HG03039 (cell line): ENCODE measurements at regions not wholly inside any gene's neighbourhood (a gene's known extent, or its start where the extent isn't known, plus 50 kb on each side); places are given as distances from the start of the nearest gene placed in this dataset.

ENCODE experiments used
- ATAC-seq: cut with Tn5 transposase; IDR thresholded peaks from one replicate; pipeline ENCODE4 v1.9.1; 2021; ENCODE audit warnings: mild to moderate bottlenecking, moderate library complexity; ENCODE audit not compliant: unreplicated experiment

- ATAC-seq, result no peak
Observed at GRCh38 chr22:49021131-49021925, 806.3 kb downstream of the BRD1 start.

GRCh38 chr22:49019737-49020713 is 807.6 kb downstream of the BRD1 start:
- ATAC-seq, result no peak

GRCh38 chr22:49018601-49019000 is 809.1 kb downstream of the BRD1 start:
- ATAC-seq, result no peak

- ATAC-seq, result no peak
Observed at GRCh38 chr22:49017482-49018329, 810.0 kb downstream of the BRD1 start.

- no peak for ATAC-seq
Observed at GRCh38 chr22:49016909-49017481, 810.7 kb downstream of the BRD1 start.

GRCh38 chr22:49015993-49016908 is 811.4 kb downstream of the BRD1 start:
- ATAC-seq, result no peak

- no peak for ATAC-seq
Observed at GRCh38 chr22:49015459-49015858, 812.2 kb downstream of the BRD1 start.

- ATAC-seq, result no peak
Observed at GRCh38 chr22:49014227-49015201, 813.2 kb downstream of the BRD1 start.

- no peak for ATAC-seq
Observed at GRCh38 chr22:49013707-49014106, 814.0 kb downstream of the BRD1 start.

GRCh38 chr22:49012712-49013395 is 814.8 kb downstream of the BRD1 start:
- ATAC-seq, result no peak

- ATAC-seq, result no peak
Observed at GRCh38 chr22:49011769-49012648, 815.7 kb downstream of the BRD1 start.

GRCh38 chr22:49011379-49011768 is 816.3 kb downstream of the BRD1 start:
- ATAC-seq, result no peak

- no peak for ATAC-seq
Observed at GRCh38 chr22:49010901-49011300, 816.8 kb downstream of the BRD1 start.

GRCh38 chr22:49010070-49010863 is 817.4 kb downstream of the BRD1 start:
- ATAC-seq, result no peak

- ATAC-seq, result no peak
Observed at GRCh38 chr22:49009359-49010063, 818.2 kb downstream of the BRD1 start.
